ENCODE measurements at regions not wholly inside any gene's neighbourhood (a gene's known extent, or its start where the extent isn't known, plus 50 kb on each side); places are given as distances from the start of the nearest gene placed in this dataset.
A peak's percentile ranks its signal among the peaks of the same experiment; 100 is the strongest.

- no peak overlapping the region for H3K4me3 ChIP-seq (ENCODE audit: low read depth, low read length)
- TF ChIP-seq CTCF (IDR thresholded peaks at IDR 0.05; ENCODE audit: control insufficient read depth, extremely low read depth, insufficient read depth) = no peak
- DNase-seq (ENCODE audit: low read depth) = no peak
Measured at GRCh38 chr2:53477517-53477916, 290.1 kb upstream of the CHAC2 start.

- TF ChIP-seq CTCF (IDR thresholded peaks at IDR 0.05; ENCODE audit: control insufficient read depth, extremely low read depth, insufficient read depth) = no peak
- H3K4me3 ChIP-seq (ENCODE audit: low read depth, low read length) = no peak overlapping the region
- no peak for DNase-seq (ENCODE audit: low read depth)
Measured at GRCh38 chr2:53476834-53477233, 290.8 kb upstream of the CHAC2 start.

GRCh38 chr2:53475766-53476165, 291.8 kb upstream of the CHAC2 start:
- no peak for TF ChIP-seq CTCF (IDR thresholded peaks at IDR 0.05; ENCODE audit: control insufficient read depth, extremely low read depth, insufficient read depth)
- no peak for DNase-seq (ENCODE audit: low read depth)
- no peak overlapping the region for H3K4me3 ChIP-seq (ENCODE audit: low read depth, low read length)

DNA sequence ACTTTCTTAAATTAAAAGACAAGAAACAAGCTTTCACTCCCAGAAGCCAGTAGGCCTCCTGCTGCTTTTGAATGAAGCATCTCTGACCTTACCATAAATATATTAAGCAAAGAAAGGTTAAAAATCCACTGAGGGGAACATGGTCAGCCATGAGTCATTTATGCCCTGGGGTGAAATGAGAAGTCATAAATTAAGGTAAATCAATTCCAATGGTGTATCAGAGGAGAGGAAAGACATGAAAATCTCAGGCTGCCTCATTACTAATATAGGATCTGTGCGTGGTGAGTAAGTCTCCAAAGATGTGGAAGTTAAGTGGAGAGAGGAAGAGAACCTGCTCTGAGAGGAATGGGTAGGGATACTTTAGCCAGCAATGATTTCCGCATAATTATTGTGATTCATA, 292.3 kb upstream of the CHAC2 start:
- H3K4me3 ChIP-seq (ENCODE audit: low read depth, low read length) = no peak overlapping the region
- no peak for DNase-seq (ENCODE audit: low read depth)
- no peak for TF ChIP-seq CTCF (IDR thresholded peaks at IDR 0.05; ENCODE audit: control insufficient read depth, extremely low read depth, insufficient read depth)

GRCh38 chr2:53474914-53475313, 292.7 kb upstream of the CHAC2 start:
- no peak overlapping the region for H3K4me3 ChIP-seq (ENCODE audit: low read depth, low read length)
- no peak for TF ChIP-seq CTCF (IDR thresholded peaks at IDR 0.05; ENCODE audit: control insufficient read depth, extremely low read depth, insufficient read depth)
- DNase-seq (ENCODE audit: low read depth) = no peak

- H3K4me3 ChIP-seq (ENCODE audit: low read depth, low read length) = no peak overlapping the region
- no peak for DNase-seq (ENCODE audit: low read depth)
- TF ChIP-seq CTCF (IDR thresholded peaks at IDR 0.05; ENCODE audit: control insufficient read depth, extremely low read depth, insufficient read depth) = no peak
Measured at GRCh38 chr2:53473775-53474311, 293.8 kb upstream of the CHAC2 start.

- peak; percentile 28; the same call in 1 of the 2 replicates for TF ChIP-seq CTCF (IDR thresholded peaks at IDR 0.05; ENCODE audit: control insufficient read depth, extremely low read depth, insufficient read depth)
- DNase-seq (ENCODE audit: low read depth) = no peak
- H3K4me3 ChIP-seq (ENCODE audit: low read depth, low read length) = no peak overlapping the region
Measured at GRCh38 chr2:53473236-53473635, 294.4 kb upstream of the CHAC2 start.

Data from LNCaP clone FGC (cell line).